Activated CD4-positive, alpha-beta T cell treated with anti-CD3 and anti-CD28 coated beads, Interleukin-2, amount 50 U/mL, for 16 hours (primary cell): ENCODE measurements at regions not wholly inside any gene's neighbourhood (a gene's known extent, or its start where the extent isn't known, plus 50 kb on each side); places are given as distances from the start of the nearest gene placed in this dataset.
A peak's percentile ranks its signal among the peaks of the same experiment; 100 is the strongest.

Experiments used
- DNase-seq: peaks from one replicate; pipeline ENCODE4 v3.0.0-alpha.2; 2020

DNA sequence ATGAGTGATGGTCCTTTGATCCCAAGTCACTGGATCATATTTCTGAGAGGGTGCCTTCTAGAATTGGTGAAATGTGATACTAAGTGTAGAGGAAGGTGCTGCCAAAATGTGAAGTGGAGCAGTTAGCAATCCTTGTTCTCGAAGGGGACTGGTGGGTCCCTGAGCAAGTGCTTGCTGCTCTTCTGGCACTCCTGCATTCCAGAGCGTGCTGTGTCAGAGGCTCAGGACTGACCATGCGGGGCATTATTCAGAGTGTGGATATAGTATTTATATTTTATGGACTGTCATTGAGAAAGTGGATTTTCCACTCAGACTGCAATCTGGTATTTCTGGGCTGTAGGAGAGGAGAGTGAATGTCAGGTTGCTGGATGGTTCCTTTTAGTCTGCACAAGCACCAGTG is 152.6 kb upstream of the KL start:
- DNase-seq = no peak

DNA sequence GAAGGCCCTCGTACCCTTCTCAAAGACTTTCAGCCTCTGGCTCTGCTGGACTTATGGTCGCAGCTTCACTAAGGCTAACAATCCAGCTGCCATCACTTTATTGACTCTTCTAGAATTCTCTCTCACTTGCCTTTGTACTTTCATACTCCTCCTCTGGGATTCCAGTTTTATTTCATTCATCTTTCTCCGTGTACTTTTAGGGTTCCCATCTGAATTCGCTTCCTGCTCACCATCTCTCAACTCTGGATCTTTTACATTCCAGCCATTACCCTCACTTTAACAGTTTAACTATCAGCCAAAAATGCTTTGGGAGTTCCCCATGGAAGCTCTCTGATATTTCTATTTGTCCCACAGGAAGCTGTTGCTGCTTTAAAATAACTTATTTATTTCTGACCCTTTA is 149.3 kb upstream of the KL start:
- no peak for DNase-seq

DNA sequence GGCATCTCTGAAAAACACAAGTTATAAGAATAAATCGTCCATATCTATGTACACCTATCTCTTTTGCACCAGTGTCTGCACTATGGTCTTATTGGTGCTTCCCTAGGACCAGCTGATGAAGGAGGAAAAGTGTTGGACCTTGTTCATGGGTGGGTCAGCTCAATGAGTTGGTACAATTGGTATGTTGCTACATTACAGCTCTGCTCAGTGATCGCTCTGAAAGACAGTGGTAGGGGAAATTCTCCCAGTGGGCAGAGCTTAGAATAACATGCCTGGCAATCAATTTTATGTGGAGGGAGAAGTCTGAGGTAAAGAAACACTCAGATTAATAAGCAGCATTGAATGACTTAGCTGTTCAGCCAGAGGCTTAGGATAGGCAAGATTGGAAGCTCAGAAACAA is 138.7 kb upstream of the KL start:
- no peak for DNase-seq

DNA sequence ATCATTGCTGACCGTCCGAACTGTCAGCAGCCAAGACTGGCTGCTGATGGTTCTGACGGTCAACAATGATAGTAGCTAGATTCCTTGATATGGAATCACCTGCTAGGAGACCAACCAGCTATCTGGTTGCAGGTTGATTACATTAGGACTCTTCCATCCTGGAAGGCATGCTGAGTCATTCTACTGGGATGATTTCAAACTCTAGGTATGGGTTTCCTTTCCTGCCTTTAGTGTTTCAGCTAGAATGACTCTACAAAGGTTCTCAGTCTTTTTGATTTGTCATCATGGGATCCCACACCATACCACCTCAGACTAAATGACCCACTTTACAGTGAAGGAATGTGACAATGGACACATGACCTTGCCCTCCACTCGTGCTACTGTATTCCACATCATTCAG is 138.1 kb upstream of the KL start:
- DNase-seq = peak; percentile 29

DNA sequence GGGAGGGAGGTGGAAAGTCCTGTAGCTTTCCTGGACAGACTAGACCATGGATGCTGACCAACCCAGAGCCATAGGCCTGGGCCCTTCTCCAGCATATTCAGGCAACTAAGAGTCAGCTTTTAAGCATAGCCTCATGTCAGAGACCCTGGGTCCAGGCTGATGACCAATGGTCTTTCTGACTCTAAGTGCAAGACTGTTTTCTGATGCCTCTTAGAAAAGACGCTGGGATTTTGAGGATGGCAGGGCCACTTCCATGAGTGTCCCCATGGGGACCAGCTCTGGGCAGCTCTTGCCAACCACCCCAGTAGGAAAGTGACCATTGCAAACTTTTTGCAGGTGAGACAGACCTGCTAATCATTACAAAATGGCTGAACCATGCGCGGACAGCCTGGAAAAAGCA is 135.6 kb upstream of the KL start:
- no peak for DNase-seq

DNA sequence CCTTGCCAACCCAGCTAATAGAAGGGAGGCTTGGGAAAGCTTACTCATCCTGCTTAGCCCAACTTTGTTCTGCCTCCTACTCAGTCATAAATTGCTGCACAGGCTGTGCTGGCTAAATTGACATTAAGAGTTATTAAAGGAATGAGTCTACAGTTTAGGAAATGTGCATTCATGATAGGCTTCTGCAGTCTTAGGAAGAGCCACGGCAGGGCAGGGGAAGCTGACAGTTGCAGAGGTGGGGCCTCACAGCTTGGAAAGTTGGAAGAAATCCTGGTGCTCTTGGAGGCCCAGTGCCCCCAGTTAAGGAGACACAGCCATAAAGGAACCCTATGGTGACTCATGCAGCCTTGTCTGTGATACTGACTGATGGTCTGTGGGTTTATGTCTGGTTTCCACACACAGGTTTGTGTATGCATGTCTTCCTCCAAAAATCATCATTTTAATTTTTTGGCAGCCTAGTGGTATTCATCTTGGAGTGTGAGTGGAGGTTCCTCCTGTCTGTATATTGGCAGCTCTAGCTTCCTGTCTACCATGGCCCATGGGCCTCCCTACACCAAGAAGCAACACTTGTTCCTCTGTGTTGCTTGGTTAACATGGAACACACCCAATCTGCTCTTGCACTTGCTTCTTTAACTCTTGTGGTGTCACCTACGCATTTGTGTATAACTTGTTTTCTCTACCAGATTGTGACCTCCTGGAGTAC is 135.0 kb upstream of the KL start:
- no peak for DNase-seq

DNA sequence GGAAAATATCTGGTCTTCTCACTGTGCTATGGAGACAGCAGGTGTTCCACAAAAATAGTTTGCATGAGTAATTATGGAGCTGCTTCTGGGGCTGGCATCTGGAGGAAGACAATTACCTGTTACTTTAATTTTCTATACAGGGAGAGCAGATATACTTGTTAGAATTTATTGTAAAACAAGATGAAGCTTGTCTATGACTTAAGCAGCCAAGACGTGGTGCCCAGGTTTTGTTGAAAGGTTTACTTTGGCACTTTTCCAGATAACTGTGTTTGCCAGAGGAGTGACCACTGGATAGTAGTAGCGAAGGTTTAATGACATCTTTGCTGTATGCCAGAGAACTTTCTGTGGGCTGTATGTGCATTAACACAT is 134.5 kb upstream of the KL start:
- DNase-seq = no peak

DNA sequence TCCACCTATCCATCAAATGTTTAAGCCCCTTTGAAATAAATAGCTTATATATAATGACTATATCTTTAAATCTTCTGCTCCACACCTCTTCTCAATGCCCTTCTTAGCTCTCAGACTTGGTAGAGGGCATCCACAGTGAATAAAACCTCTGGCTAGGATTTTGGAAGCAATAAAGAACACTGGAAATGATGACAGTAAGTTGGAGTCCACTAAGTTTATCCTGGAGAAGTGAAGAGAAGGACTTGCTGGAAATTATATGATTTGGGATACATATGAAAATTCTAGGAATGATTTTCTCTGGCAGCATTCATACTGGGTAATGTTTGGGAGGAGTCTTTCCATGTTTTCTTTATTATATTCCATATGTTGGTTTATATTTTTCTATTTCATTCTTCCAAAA is 133.5 kb upstream of the KL start:
- no peak for DNase-seq

DNA sequence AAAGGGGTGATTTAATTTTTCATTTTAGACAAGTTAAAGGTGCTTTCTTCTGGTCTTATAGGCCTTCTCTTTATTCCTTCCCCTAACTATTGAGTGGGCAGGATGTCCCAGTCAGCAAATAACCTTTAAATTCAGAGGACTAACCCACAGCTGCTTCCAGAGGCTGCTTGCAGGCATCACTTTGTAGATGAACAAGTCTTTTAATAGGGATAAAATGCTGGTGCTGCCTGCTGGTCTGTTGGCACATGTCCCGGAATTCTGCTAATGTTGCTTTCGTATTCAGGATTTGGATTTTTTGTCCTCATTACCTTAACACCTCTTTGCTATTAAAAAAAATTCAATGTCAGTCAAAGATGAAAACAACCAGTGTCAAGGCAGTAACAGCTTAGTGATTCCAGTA is 132.7 kb upstream of the KL start:
- no peak for DNase-seq

DNA sequence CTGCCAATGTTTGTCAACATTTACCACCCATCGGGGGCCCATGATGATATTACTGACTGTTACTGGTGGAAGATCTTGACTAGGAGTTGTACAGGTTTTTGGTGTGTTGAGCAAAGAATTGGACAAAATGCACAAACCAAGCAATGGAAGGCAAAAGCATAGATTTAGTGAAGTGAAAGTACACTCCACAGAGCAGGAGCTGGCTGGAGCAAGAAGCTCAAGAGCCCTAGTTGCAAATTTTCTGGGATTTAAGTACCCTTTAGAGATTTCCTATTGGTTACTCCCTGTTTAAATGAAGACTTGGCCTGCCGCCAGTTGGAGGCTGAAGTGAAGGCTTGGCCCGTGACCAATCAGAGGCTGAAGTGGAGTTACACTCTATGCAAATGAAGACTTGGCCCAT is 128.6 kb upstream of the KL start:
- no peak for DNase-seq

DNA sequence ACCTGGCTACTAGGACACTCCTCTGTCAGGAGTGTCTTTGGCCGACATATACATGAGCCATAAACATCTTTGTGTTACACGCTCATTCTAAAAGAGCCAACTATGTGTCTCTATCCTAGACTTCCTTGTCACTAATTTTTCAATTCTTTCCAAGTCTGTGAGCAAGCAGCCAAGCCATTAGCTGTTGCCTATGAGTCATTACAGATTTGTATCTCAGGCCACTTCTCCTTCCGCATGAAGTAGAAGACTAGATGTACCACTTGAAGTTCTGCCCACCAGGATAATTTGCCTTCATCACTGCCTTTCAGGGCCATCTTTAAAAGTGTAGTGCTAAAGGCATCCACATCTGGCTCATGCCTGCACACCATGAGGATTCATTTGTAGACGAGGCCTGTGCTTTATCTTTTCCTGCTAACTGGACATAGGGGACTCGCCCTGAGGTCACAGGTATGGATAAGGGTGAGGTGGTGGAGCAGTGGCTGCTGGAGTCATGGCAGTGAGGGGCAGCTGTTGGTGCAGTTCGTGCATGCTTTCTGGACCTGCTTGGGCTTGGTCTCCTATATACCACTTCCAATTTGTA is 126.1 kb upstream of the KL start:
- no peak for DNase-seq

DNA sequence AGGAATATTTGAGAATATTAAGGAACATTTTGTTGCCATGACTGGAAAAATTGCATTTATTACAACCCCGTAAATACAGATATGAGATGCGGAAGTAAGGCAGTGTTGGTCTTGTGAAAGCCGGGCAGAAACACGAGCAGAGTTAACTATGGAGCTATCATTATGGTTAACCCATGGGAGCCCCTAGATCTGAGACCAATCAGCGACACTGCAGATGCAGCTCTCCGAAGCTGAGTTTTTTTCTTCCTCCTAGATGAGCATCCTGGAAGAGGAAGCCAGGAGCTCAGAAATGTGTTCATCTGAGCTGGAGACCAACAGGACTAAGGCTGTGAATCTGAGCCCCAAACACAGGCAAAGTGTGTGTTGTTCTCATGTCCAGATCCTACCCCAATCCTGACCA is 123.0 kb upstream of the KL start:
- no peak for DNase-seq

DNA sequence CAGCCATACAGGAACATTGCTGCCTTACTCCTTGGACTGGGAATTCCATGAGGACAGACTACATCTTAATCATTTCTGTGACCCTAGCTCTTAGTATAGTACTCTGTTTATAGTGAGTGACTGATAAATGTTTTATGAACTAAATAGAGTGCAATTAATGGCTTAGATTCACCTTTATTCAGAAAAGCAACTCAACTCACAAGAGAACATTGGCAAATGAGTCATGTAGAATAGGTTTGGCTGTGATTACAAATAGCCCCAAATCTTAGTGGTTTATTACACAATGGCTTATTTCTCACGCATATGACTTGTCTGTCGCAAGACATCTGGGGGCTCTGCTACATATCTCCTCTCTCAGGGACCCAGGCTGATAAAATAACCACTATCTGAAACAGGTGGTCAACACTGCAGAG is 121.6 kb upstream of the KL start:
- DNase-seq = peak; percentile 28

DNA sequence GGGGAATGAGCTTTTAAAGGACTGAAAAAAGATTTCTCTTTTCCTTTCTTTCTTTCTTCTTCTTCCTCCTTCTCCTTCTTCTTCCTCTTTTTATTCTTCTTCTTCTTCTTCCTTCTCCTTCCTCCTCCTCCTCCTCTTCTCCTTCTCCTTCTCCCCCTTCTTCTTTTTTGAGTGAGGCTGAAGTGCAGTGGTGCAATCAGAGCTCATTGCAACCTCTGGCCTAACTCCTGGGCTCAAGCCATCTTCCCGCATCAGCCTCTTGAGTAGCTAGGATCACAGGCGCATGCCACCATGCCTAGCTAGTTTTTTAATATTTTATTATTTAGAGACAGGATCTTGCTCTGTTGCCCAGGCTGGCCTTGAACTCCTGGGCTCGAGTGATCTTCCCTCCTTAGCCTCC is 120.9 kb upstream of the KL start:
- DNase-seq = no peak

DNA sequence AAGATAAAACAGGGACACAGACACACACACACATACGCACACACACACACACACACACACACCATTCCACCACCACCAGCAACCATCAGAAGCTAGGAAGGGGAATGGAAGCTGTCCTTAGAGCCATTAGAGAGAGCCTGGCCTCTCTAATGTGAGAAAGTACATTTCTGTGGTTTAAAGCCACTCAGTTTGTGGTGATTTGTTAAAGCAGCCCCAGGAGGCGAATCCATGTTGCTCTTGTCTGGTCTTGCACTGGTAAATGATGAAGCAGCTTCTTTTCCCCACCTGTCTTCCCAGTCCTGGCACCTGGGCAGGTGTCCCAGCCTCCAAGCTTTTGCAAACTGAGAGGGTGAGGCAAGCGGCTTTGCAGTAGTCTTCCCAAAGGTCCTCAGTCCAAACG is 118.9 kb upstream of the KL start:
- no peak for DNase-seq

DNA sequence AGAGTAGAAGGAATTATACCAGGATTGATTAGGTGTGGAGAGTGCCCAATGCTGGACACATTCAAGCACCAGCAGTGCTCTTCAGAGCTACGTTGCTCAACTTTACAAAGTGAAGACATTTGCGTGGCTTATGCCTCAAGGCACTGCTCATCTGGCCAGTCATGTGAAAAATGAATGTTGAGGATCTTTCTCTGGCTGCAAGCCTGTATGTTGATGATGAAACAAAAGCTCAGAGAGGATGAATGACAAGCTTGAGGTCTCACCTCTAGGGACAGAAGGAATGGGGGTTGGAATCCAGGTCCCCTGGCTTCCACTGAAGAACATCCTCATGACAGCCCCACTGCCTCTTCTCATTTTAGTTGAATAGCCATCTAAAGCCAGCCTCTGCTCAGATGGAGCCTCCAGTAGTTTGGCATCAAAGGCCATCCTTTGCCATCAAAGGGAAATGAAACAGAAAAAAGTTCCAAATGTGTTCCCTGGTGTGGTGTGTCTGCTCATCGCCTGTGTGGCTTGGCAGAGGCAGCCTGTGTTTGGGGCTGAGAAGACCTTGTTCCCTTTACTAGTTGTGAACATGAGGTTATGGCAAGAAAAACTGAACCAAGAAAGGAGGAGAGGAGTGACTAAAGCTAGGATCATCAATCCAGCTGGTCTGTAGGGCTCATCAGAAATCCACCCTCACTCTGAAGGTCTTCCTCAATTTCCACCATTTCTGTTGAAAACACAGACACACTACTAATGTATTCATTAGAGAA is 114.0 kb upstream of the KL start:
- DNase-seq = no peak

DNA sequence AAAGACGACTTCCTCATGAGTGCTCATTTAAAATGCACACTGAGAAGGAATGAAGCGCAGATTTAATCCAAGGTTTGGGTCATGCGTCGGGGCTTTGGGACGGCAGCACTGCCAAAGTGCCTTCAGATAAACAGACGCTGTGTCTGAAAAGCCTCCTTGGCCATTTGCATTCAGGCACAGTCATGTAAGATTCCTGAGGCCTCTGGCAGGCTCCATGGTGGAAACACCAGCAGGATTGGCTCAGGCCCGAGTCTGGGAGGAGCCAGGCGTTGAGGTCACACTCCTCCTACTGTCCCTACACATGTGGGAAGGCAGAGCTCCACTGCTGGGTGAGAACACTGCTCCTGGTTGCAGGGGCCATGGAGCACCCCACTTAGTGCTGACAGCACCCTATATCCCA is 113.3 kb upstream of the KL start:
- no peak for DNase-seq

DNA sequence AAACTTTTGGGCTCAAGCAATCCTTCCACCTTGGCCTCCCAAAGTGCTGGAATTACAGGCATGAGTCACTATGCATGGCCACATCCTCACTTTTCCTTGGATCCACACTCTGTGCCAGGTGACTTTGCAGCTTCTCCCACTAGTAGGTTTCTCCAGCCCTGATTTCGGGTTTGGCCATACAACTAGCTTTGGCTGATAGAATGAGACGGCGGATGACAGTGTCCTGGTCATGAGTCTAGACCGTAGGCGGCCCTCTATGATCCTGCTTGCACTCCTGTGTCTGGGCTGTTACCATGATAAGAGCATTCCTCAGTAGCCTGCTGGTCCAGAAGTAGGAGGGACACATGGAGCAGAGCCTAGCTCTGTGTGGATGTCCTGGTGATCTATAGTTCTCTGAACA is 112.5 kb upstream of the KL start:
- no peak for DNase-seq

DNA sequence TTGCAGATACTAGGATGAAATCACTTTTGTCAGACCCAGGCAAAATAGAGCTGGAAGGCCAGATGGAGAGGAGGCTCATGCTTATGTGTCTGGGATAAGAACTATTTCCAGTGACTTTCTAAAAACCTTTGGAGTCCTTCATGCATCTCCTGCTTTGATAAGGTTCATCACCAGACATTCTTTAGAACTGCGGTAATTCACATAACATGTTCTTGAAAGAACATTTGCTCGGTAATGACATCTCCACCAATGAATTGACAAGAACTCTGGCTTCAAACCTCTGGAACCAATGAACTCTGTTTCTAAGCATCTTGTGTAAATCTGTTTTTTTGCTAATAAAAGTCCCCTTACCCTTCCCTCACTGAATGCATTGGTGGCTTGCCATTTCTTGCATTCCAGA is 112.0 kb upstream of the KL start:
- DNase-seq = no peak

DNA sequence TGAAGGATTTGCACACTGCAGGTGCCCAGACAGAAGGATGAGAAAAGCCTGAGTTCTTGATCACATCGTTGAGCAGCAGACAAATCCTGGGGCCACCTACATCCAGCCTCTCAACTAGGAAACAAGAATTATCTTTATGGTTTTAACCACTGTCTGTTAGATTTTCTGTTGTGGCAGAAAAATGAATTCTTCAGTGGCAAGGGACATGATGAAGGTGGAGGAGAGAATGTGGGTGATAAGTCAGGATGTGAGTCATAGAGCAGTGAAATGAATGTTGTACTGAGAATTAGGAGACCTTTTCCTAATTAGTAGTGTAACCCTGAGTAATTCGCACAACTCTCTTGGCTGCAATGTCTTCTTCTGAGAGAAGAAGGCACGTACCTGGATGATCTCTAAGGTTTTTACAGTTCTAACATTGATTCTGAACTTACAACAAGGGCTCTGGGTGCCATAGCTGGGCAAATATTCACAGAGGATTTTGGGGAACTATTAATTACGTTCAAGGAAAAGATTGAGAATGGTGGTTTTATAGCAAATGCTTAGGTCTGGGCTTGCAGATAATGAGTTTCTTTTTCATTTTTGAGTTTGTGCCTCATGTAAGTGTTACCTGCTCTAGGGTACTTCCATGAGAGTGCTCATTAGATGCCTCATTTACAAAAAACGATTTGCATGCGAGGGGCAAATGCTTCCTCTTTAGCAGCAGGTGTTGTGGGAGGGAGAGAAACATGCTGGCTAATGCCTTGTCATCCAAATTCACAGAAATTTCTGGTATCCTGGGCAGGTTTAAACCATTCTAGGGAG is 111.0 kb upstream of the KL start:
- peak; percentile 90 for DNase-seq

DNA sequence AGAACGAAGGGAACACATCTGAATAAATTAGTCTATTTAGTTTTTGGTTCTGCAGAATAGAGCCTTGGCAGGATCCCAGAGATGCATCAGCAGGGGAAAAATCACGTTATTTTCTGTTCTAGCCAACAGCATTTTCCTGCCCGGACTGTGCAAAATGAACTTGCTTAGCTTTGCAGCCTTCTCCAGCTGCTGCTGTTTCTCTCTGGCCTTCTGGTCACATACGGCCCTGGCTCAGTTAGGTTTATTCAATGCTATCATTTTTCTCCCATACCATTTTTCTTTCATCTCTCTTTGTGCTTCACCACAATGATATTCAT is 110.4 kb upstream of the KL start:
- no peak for DNase-seq

DNA sequence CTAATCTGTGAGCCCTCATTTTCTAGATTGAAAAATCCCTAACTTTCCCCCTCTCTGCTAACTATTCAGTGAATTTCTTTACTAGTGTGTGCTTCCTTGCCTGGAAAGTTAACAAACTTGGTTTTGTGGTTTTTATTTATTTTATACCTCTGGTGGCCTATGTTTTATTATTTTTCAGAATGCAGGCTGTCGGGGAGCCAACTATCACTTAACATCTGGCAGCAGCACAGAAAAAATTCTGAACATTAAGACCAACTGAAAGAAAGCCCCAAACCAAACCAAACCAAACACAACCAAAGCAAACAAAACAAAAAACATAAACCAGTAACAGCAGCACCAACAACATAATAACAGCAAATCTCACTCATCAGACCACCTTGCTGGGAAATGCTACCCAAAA is 109.0 kb upstream of the KL start:
- DNase-seq = no peak

DNA sequence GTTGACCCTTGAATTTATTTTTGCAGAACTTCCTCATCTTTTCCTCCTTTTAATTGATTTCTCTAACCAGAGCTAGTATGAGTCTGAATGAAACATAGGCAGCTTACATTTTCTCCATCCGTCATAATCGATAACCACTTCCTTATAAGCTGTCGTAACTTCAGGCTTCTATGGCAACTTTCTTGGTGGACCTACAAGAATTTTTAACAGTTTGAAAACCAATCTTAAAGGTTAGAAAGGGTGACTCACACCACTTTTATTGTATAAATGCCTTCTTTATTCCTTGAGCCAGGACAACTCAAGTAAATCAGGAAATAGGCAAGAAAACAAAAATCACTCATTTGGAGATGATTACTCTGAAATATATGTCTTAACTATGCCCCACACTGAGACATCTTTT is 105.7 kb upstream of the KL start:
- DNase-seq = no peak

DNA sequence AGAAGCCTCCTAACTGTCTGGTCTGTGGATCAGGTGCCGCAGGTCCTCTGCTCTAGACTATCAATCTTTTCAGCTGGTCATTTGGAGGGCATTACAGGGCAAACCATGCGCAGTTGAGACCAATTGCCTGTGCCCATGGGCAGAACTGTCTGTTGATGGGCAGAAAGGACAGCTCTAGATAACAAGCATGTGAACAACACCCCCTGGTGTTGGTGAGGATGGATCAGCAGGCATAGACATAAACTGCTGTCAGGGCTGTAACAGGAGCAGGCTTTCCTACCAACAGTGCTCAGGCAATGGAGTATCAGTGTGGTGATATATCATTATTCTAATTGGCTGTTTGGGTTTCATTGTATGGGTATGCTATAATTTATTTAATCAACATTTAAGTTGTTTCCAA is 104.7 kb upstream of the KL start:
- peak; percentile 63 for DNase-seq
